GM18508 (cell line): ENCODE measurements at regions not wholly inside any gene's neighbourhood (a gene's known extent, or its start where the extent isn't known, plus 50 kb on each side); places are given as distances from the start of the nearest gene placed in this dataset.
"Not testable (repeated sequence)": the region's sequence is repeated elsewhere in the genome, so short reads cannot be mapped to it uniquely, and the experiment has no call there.

Source experiments
- ATAC-seq: cut with Tn5 transposase; IDR thresholded peaks from one replicate; pipeline ENCODE4 v1.9.1; 2021; ENCODE audit warnings: moderate number of reproducible peaks; ENCODE audit not compliant: insufficient read depth, unreplicated experiment

GRCh38 chr5:7263398-7264015 lies 132.4 kb upstream of the ADCY2 start:
- ATAC-seq, result not testable (repeated sequence)

- not testable (repeated sequence) for ATAC-seq
Measured at GRCh38 chr5:7265776-7266175, 130.2 kb upstream of the ADCY2 start.

- ATAC-seq, result not testable (repeated sequence)
Measured at GRCh38 chr5:7268722-7269121, 127.2 kb upstream of the ADCY2 start.

- no peak for ATAC-seq
Measured at GRCh38 chr5:7269591-7270274, 126.2 kb upstream of the ADCY2 start.

- ATAC-seq, result no peak
Measured at GRCh38 chr5:7271435-7272084, 124.4 kb upstream of the ADCY2 start.

- ATAC-seq, result no peak
Measured at GRCh38 chr5:7272408-7272965, 123.5 kb upstream of the ADCY2 start.

GRCh38 chr5:7274203-7274602 lies 121.7 kb upstream of the ADCY2 start:
- no peak for ATAC-seq

GRCh38 chr5:7289634-7290033 lies 106.3 kb upstream of the ADCY2 start:
- ATAC-seq, result not testable (repeated sequence)

GRCh38 chr5:7297821-7298220 lies 98.1 kb upstream of the ADCY2 start:
- ATAC-seq, result not testable (repeated sequence)

- not testable (repeated sequence) for ATAC-seq
Measured at GRCh38 chr5:7299731-7300130, 96.2 kb upstream of the ADCY2 start.

GRCh38 chr5:7305000-7305674 lies 90.8 kb upstream of the ADCY2 start:
- not testable (repeated sequence) for ATAC-seq

GRCh38 chr5:7306556-7306955 lies 89.4 kb upstream of the ADCY2 start:
- ATAC-seq, result not testable (repeated sequence)

GRCh38 chr5:7307709-7308108 lies 88.2 kb upstream of the ADCY2 start:
- ATAC-seq, result not testable (repeated sequence)

GRCh38 chr5:7309715-7310114 lies 86.2 kb upstream of the ADCY2 start:
- ATAC-seq, result not testable (repeated sequence)

GRCh38 chr5:7310656-7311055 lies 85.3 kb upstream of the ADCY2 start:
- not testable (repeated sequence) for ATAC-seq

GRCh38 chr5:7315118-7315517 lies 80.8 kb upstream of the ADCY2 start:
- ATAC-seq, result no peak

- no peak for ATAC-seq
Measured at GRCh38 chr5:7317751-7318150, 78.2 kb upstream of the ADCY2 start.

- ATAC-seq, result no peak
Measured at GRCh38 chr5:7320701-7321301, 75.1 kb upstream of the ADCY2 start.

- no peak for ATAC-seq
Measured at GRCh38 chr5:7321724-7322123, 74.2 kb upstream of the ADCY2 start.

- ATAC-seq, result no peak
Measured at GRCh38 chr5:7324919-7325318, 71.0 kb upstream of the ADCY2 start.
